Liver (tissue), 8 donors: ENCODE measurements at regions not wholly inside any gene's neighbourhood (a gene's known extent, or its start where the extent isn't known, plus 50 kb on each side); places are given as distances from the start of the nearest gene placed in this dataset.

Experiments
- DNase-seq: peaks from one replicate; pipeline ENCODE4 v3.0.0-alpha.2; 2017; ENCODE audit warnings: low spot score
- H3K27ac ChIP-seq, 2 donors: one replicate each; pipeline ENCODE4 v1.7.0; 2013; ENCODE audit warnings: inconsistent platforms in 2 of 2, low read length in 2 of 2, control low read depth in 1 of 2, low read depth in 1 of 2, mild to moderate bottlenecking in 1 of 2
- H3K27me3 ChIP-seq, 4 donors: one replicate each; pipeline versions ENCODE4 v1.6.1 to v1.7.0; 2013; ENCODE audit warnings: low read length in 3 of 4, inconsistent platforms in 1 of 4, mild to moderate bottlenecking in 1 of 4, moderate library complexity in 1 of 4; ENCODE audit not compliant: control insufficient read depth in 4 of 4, insufficient read depth in 4 of 4
- H3K36me3 ChIP-seq, 4 donors: one replicate each; pipeline versions ENCODE4 v1.6.1 to v1.7.0; 2013; ENCODE audit warnings: low read length in 3 of 4, mild to moderate bottlenecking in 3 of 4, low read depth in 1 of 4, moderate library complexity in 1 of 4; ENCODE audit not compliant: control insufficient read depth in 4 of 4, insufficient read depth in 3 of 4
- H3K4me1 ChIP-seq, 4 donors: one replicate each; pipeline versions ENCODE4 v1.6.1 to v1.7.0; 2013; ENCODE audit warnings: low read length in 3 of 4, mild to moderate bottlenecking in 3 of 4, moderate library complexity in 1 of 4; ENCODE audit not compliant: control insufficient read depth in 4 of 4, insufficient read depth in 4 of 4
- H3K4me3 ChIP-seq, 3 donors: one replicate each; pipeline versions ENCODE4 v1.6.1 to v1.7.0; 2013; ENCODE audit warnings: low read length in 3 of 3, control low read depth in 1 of 3, low read depth in 1 of 3, mild to moderate bottlenecking in 1 of 3
- H3K9ac ChIP-seq, 2 donors: one replicate each; pipeline ENCODE4 v1.7.0; 2013; ENCODE audit warnings: low read length in 2 of 2, mild to moderate bottlenecking in 2 of 2, moderate library complexity in 2 of 2, control low read depth in 1 of 2, low read depth in 1 of 2
- H3K9me3 ChIP-seq, 4 donors: one replicate each; pipeline versions ENCODE4 v1.6.1 to v1.7.0; 2013; ENCODE audit warnings: low read length in 3 of 4; ENCODE audit not compliant: control insufficient read depth in 4 of 4
- CTCF ChIP-seq: fragments of 150-350 bp; IDR thresholded peaks from 2 replicates; pipeline ENCODE4 v1.5.1; 2017; ENCODE audit warnings: improper control_type of control experiment, low read depth, low read length; ENCODE audit not compliant: missing input control
- EGR1 ChIP-seq, 2 donors: IDR thresholded peaks; 2 replicates each; pipeline ENCODE4 v1.6.1; 2016 to 2018; ENCODE audit warnings: antibody characterized with exemption in 2 of 2, low read depth in 2 of 2
- FOXA1 ChIP-seq: IDR thresholded peaks from 2 replicates; pipeline ENCODE4 v1.6.1; 2016; ENCODE audit warnings: antibody characterized with exemption
- FOXA2 ChIP-seq: IDR thresholded peaks from 2 replicates; pipeline ENCODE4 v1.6.1; 2016; ENCODE audit warnings: antibody characterized with exemption
- GABPA ChIP-seq, 2 donors: IDR thresholded peaks in 1 of 2; conservative IDR thresholded peaks in 1 of 2; 2 replicates each; pipeline ENCODE4 v1.6.1; 2016; ENCODE audit warnings: antibody characterized with exemption in 2 of 2, mild to moderate bottlenecking in 1 of 2, moderate library complexity in 1 of 2
- HNF4A ChIP-seq, 2 donors: conservative IDR thresholded peaks; 2 replicates each; pipeline ENCODE4 v1.6.1; 2016; ENCODE audit warnings: antibody characterized with exemption in 2 of 2, mild to moderate bottlenecking in 2 of 2
- HNF4G ChIP-seq: IDR thresholded peaks from 2 replicates; pipeline ENCODE4 v1.6.1; 2016; ENCODE audit warnings: antibody characterized with exemption
- JUND ChIP-seq, 2 donors: IDR thresholded peaks; 2 replicates each; pipeline ENCODE4 v1.6.1; 2016; ENCODE audit warnings: antibody characterized with exemption in 2 of 2
- NR2F2 ChIP-seq: IDR thresholded peaks from 2 replicates; pipeline ENCODE4 v1.6.1; 2016; ENCODE audit warnings: antibody characterized with exemption
- REST ChIP-seq: IDR thresholded peaks from 2 replicates; pipeline ENCODE4 v1.6.1; 2016; ENCODE audit warnings: antibody characterized with exemption, mild to moderate bottlenecking
- RXRA ChIP-seq, 2 donors: IDR thresholded peaks; 2 replicates each; pipeline ENCODE4 v1.6.1; 2017 to 2018; ENCODE audit warnings: antibody characterized with exemption in 2 of 2, mild to moderate bottlenecking in 1 of 2
- SP1 ChIP-seq: IDR thresholded peaks from 2 replicates; pipeline ENCODE4 v1.6.1; 2018; ENCODE audit warnings: antibody characterized with exemption, mild to moderate bottlenecking
- TAF1 ChIP-seq: conservative IDR thresholded peaks from 2 replicates; pipeline ENCODE4 v1.6.1; 2016; ENCODE audit warnings: antibody characterized with exemption, mild to moderate bottlenecking
- YY1 ChIP-seq: IDR thresholded peaks from 2 replicates; pipeline ENCODE4 v1.6.1; 2016; ENCODE audit warnings: antibody characterized with exemption, mild to moderate bottlenecking
- ZBTB33 ChIP-seq: IDR thresholded peaks from 2 replicates; pipeline ENCODE4 v1.6.1; 2016; ENCODE audit warnings: antibody characterized with exemption
- WGBS: extraction: QIAGEN DNeasy Blood & Tissue Kit; methylation state at CpG from one replicate; pipeline ENCODE4 v1.1.7; 2013; 5-methylcytosine and 5-hydroxymethylcytosine counted together
- donor health status: healthy.
- donor health status: healthy.
- donor health status: healthy.
- donor health status: healthy.
- donor health status: healthy.

GRCh38 chr21:18146820-18147219, 97.8 kb upstream of the CHODL start (continued):
- TF ChIP-seq EGR1 (IDR thresholded peaks at IDR 0.05; ENCODE audit: low read depth in 2 of 2) (no peak), RXRA (IDR thresholded peaks at IDR 0.05) (no peak), ZBTB33 (no peak), FOXA1 (no peak), YY1 (no peak), FOXA2 (no peak), NR2F2 (no peak), HNF4A (conservative IDR thresholded peaks at IDR 0.05) (no peak), HNF4G (no peak)

GRCh38 chr21:18144339-18144738, 100.3 kb upstream of the CHODL start:
- H3K9me3 ChIP-seq: no peaks in the 10 kb centered on the region
- WGBS: 82% methylated on average over 3 of the region's 3 CpGs
- no peaks in the 10 kb centered on the region for H3K4me1 ChIP-seq
- no peak overlapping the region for H3K4me3 ChIP-seq
- H3K27me3 ChIP-seq: no peaks in the 10 kb centered on the region
- H3K9ac ChIP-seq: no peak overlapping the region
- no peak overlapping the region for H3K27ac ChIP-seq
- no peak for TF ChIP-seq JUND (IDR thresholded peaks at IDR 0.05)
- TF ChIP-seq HNF4G: no peak
- TF ChIP-seq NR2F2: no peak
- no peak for TF ChIP-seq ZBTB33
- TF ChIP-seq FOXA1: no peak
- no peak for TF ChIP-seq YY1
- no peak for TF ChIP-seq HNF4A (conservative IDR thresholded peaks at IDR 0.05)
- TF ChIP-seq GABPA (IDR thresholded peaks at IDR 0.05 in 1 of 2, conservative IDR thresholded peaks at IDR 0.05 in 1 of 2): no peak
- H3K36me3 ChIP-seq: no peaks in the 10 kb centered on the region
- DNase-seq: no peak

GRCh38 chr21:18142655-18143054, 102.0 kb upstream of the CHODL start:
- H3K4me3 ChIP-seq: no peak overlapping the region
- no peaks in the 10 kb centered on the region for H3K4me1 ChIP-seq
- TF ChIP-seq RXRA (IDR thresholded peaks at IDR 0.05) (no peak), TAF1 (no peak), JUND (IDR thresholded peaks at IDR 0.05) (no peak), EGR1 (IDR thresholded peaks at IDR 0.05; ENCODE audit: low read depth in 2 of 2) (no peak), GABPA (IDR thresholded peaks at IDR 0.05 in 1 of 2, conservative IDR thresholded peaks at IDR 0.05 in 1 of 2) (no peak), REST (no peak), ZBTB33 (no peak), NR2F2 (no peak), SP1 (no peak), FOXA1 (no peak), CTCF (no peak)
- no peak overlapping the region for H3K9ac ChIP-seq
- H3K36me3 ChIP-seq: no peaks in the 10 kb centered on the region
- H3K27me3 ChIP-seq: no peaks in the 10 kb centered on the region
- no peak for DNase-seq
- H3K27ac ChIP-seq: no peak overlapping the region
- H3K9me3 ChIP-seq: no peaks in the 10 kb centered on the region
